RWPE2 (cell line): ENCODE measurements at regions not wholly inside any gene's neighbourhood (a gene's known extent, or its start where the extent isn't known, plus 50 kb on each side); places are given as distances from the start of the nearest gene placed in this dataset.

Source experiments
- ATAC-seq: fragments of 200-7000 bp; cut with Tn5 transposase; 3 replicates; pipeline ENCODE4 v1.9.1; 2021; ENCODE audit warnings: low read depth
- DNase-seq: peaks from one replicate; pipeline ENCODE4 v3.0.0-alpha.2; 2020; ENCODE audit warnings: low spot score
- H3K27ac ChIP-seq: fragments of 450-650 bp; 2 replicates; pipeline ENCODE4 v1.5.1; 2017; ENCODE audit warnings: mild to moderate bottlenecking; ENCODE audit not compliant: poor library complexity, severe bottlenecking
- H3K27me3 ChIP-seq: fragments of 250-450 bp; sonication (Bioruptor Pico); 2 replicates; pipeline ENCODE4 v1.5.1; 2021; ENCODE audit warnings: mild to moderate bottlenecking, moderate library complexity; ENCODE audit not compliant: insufficient read depth, poor library complexity, severe bottlenecking
- H3K36me3 ChIP-seq: fragments of 250-450 bp; sonication (Bioruptor Pico); 2 replicates; pipeline ENCODE4 v1.5.1; 2020; ENCODE audit warnings: low read depth, mild to moderate bottlenecking, moderate library complexity
- H3K4me1 ChIP-seq: fragments of 250-450 bp; sonication (Bioruptor Pico); 2 replicates; pipeline ENCODE4 v1.5.1; 2021; ENCODE audit warnings: mild to moderate bottlenecking, moderate library complexity; ENCODE audit not compliant: insufficient read depth, poor library complexity, severe bottlenecking
- H3K4me3 ChIP-seq: fragments of 250-450 bp; sonication (Bioruptor Pico); 2 replicates; pipeline ENCODE4 v1.5.1; 2021; ENCODE audit warnings: mild to moderate bottlenecking, moderate library complexity; ENCODE audit not compliant: severe bottlenecking
- H3K9me3 ChIP-seq: fragments of 250-450 bp; sonication (Bioruptor Pico); 2 replicates; pipeline ENCODE4 v1.5.1; 2021; ENCODE audit warnings: mild to moderate bottlenecking, moderate library complexity; ENCODE audit not compliant: severe bottlenecking
- CTCF ChIP-seq: fragments of 450-650 bp; IDR thresholded peaks from one replicate; pipeline ENCODE4 v1.5.1; 2017; ENCODE audit warnings: mild to moderate bottlenecking, moderate library complexity; ENCODE audit not compliant: poor library complexity, severe bottlenecking

GRCh38 chr2:175236930-175237329 is 55.4 kb upstream of the ATP5MC3 start:
- DNase-seq (no peak), ATAC-seq (no peak)
- Histone ChIP-seq H3K4me3 (no peak overlapping the region), H3K27ac (no peak overlapping the region), H3K36me3 (no peaks in the 10 kb centered on the region), H3K4me1 (no peaks in the 10 kb centered on the region), H3K9me3 (no peaks in the 10 kb centered on the region), H3K27me3 (no peaks in the 10 kb centered on the region)
- TF ChIP-seq CTCF, result no peak

GRCh38 chr2:175234650-175235049 is 53.1 kb upstream of the ATP5MC3 start:
- H3K4me1 ChIP-seq, result no peaks in the 10 kb centered on the region
- no peaks in the 10 kb centered on the region for H3K36me3 ChIP-seq
- TF ChIP-seq CTCF, result no peak
- no peak for ATAC-seq
- H3K27me3 ChIP-seq, result no peaks in the 10 kb centered on the region
- H3K27ac ChIP-seq, result no peak overlapping the region
- no peak for DNase-seq
- no peaks in the 10 kb centered on the region for H3K9me3 ChIP-seq
- no peak overlapping the region for H3K4me3 ChIP-seq

- no peak overlapping the region for H3K27ac ChIP-seq
- no peak for ATAC-seq
- H3K4me1 ChIP-seq, result no peaks in the 10 kb centered on the region
- DNase-seq, result no peak
- no peaks in the 10 kb centered on the region for H3K36me3 ChIP-seq
- no peak overlapping the region for H3K4me3 ChIP-seq
- H3K9me3 ChIP-seq, result no peaks in the 10 kb centered on the region
- H3K27me3 ChIP-seq, result no peaks in the 10 kb centered on the region
- no peak for TF ChIP-seq CTCF
Measured at GRCh38 chr2:175234153-175234552, 52.6 kb upstream of the ATP5MC3 start.

GRCh38 chr2:175233135-175233719 is 51.7 kb upstream of the ATP5MC3 start:
- Histone ChIP-seq H3K36me3 (no peaks in the 10 kb centered on the region), H3K27me3 (no peaks in the 10 kb centered on the region), H3K9me3 (no peaks in the 10 kb centered on the region), H3K27ac (no peak overlapping the region), H3K4me3 (no peak overlapping the region), H3K4me1 (no peaks in the 10 kb centered on the region)
- no peak for TF ChIP-seq CTCF
- ATAC-seq (peak; percentile 75), DNase-seq (no peak)
